NOMO-1 treated with DMSO at 0.1 percent for 48 hours (cell line): ENCODE measurements at regions not wholly inside any gene's neighbourhood (a gene's known extent, or its start where the extent isn't known, plus 50 kb on each side); places are given as distances from the start of the nearest gene placed in this dataset.
"Not testable (repeated sequence)": the region's sequence is repeated elsewhere in the genome, so short reads cannot be mapped to it uniquely, and the experiment has no call there.

ENCODE experiments used
- DNase-seq: peaks from one replicate; lab custom pipeline; 2025; ENCODE audit not compliant: unreplicated experiment; lab: John Stamatoyannopoulos, UW

- DNase-seq = no peak
These were observed 103.6 kb upstream of the EDEM3 start for GRCh38 chr1:184858288-184858687.

DNA sequence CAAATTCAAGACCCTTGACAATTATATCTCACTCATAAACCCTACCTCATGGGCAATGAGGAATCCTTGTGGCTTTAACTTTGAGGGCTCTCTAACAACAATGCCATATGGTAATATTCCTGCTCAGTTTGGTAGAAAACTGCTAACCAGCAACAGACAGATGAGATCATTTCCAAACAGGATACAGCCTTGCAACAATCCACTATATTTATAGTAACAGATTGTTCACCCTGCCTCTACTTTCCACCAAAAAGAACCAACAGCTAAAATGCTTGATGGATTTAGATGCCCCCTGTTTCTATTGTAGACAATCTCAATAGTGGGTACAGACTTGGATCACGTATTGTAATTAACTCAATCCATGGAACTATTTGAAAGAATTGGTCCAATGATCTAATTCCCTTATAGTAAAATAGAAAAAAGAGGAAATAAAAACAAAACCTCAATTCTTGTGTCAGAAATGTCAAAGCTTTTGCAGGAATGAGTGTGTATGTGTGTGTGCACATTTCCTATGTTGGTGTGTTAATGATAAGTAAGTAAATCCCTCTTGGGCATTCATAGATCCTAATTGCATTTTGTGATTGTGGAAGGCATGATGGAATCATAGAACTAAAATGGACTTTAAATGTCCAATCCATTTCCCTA is 100.0 kb upstream of the EDEM3 start:
- DNase-seq = peak; percentile 63

GRCh38 chr1:184854036-184854435 is 99.4 kb upstream of the EDEM3 start:
- no peak for DNase-seq

DNA sequence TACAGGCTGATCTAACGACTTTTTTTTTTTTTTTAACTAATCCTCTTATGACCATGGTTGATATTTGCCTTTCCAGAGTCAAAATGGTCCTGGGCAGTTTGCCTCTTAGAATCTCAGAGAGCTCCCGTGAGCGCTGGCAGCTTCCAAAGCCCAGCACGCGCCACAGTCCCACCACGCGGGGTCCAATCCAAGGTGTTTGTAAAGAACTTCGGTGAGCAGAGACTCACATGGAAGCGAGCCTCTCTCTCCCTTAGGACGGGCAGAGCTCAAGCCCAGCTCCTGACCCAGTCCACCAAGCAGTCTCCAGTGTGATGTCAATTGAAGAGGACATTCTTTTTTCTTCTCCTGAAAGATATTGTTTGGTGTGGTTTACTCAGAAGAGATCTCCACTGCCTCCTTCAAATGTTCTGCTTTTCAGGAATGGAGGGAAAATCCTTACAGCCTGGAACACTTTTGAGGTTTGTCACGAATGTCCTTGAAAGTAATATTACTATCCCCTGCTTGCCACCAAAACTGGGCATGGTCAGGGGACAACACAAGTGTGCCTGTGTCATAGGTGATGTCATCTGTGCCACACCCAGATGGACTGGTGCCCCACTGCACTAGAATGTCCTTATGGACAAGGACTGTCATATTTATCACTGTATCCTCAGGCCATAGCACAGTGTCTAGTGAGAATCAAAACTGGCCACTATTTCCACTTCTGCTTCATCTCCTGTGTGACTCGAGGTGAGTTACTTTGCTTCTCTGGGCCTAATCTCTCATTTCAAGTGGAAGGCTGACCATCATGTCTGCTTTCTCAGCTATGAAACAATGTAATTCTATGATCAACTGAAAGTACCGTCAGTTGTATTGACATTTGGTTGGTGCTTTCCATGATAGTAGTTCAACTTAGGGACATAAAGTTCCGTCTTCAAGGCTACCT is 97.4 kb upstream of the EDEM3 start:
- no peak for DNase-seq

DNA sequence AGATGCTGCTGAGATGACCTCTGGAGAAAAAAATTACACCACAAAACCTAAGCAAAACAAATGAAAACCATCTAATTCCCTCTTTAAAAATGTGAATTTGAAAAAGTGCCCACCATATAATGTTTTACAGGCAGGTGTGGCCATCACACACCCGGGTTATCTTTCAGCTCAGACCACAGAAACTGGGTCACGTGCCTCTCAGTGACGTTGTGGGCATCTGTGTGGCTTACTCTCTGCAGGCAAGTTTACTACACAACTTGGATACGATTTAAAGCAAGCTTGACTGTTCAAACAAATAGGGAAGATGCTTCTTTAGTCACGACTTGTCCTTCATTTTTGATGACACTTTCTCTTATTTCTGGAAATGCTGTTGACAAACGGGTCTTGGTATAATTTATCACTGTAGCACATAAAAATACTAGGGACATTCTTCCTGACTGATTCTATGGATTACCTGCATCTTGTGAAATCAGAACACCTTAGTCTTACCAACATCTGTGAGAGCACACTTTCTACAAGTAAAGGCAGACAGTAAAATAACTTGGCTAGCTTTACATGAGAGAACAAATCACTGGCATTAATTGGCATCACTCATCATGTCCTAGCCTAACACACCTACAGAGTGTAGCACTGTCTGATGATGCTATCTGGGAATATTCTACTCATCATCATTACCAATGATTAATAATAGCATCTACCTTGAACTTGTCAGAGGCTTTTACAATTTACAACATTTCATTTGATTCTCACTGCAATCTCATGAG is 89.3 kb upstream of the EDEM3 start:
- DNase-seq = no peak

GRCh38 chr1:184840596-184840995 is 85.9 kb upstream of the EDEM3 start:
- DNase-seq = no peak

- DNase-seq = peak; percentile 68
These were observed 83.9 kb upstream of the EDEM3 start for GRCh38 chr1:184838504-184838951.

DNA sequence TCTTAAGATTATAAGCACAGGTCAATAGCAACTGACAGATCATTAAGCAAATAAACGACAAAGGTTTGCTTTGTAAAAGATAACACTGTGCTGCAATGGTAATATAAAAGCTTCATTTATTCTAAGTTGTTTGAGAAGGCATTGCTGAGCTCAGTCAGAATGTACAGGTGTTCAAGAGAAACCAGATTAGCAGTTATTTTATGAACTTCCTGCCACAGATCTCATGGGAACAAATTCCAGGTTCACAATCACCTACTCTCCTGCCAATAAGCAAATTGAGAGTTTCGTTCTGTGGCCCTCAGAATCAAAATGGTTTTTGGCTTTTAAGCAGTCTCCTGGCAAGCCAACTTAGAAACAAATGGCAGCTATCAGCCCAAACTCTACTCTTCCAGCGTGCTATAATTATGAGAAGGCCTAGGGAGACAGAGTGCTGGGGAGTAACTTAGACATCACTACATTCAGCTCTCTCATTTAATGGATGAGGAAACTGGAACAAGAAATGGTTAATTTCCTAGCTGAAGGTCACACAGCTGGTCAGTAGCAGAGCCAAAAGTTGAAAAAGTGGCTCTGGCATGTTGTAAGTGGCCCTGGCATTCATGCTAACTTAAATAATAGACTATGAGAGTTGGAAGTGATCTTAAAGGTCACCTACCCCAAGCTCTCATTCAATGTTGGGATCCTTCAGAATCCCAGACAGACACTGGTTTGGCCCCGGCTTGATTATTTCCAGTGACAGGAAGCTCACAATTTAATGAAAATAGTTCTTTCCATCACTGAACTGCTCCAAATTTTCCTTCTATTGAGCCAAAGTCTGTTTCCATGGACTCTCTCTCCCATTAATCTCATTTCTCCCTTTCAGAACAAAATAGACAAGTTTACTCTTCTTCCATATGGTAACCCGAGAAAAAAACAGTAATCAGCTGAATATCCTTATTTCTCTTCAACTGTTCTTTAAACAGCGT is 82.6 kb upstream of the EDEM3 start:
- no peak for DNase-seq

DNA sequence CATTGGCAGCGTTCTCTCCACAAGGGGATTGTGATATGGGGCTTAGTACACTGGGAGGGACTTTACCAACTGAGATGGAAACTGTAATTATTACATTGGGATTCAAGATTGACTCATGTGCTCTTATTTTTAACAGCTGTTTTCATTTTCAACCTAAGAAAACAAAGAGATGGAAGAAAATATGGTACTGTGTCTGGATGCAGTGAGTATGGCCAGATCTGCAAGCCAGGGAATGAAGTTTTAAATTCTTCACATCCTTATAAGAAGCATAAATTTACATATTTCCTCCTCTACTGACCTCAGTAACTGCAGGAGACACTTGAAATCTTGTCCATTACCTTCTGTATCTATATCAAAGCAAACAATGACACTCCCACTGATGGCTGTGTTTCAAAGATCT is 81.5 kb upstream of the EDEM3 start:
- DNase-seq = no peak

GRCh38 chr1:184833994-184834393 is 79.3 kb upstream of the EDEM3 start:
- not testable (repeated sequence) for DNase-seq

GRCh38 chr1:184832517-184832916 is 77.9 kb upstream of the EDEM3 start:
- no peak for DNase-seq

GRCh38 chr1:184829496-184829895 is 74.8 kb upstream of the EDEM3 start:
- not testable (repeated sequence) for DNase-seq

DNA sequence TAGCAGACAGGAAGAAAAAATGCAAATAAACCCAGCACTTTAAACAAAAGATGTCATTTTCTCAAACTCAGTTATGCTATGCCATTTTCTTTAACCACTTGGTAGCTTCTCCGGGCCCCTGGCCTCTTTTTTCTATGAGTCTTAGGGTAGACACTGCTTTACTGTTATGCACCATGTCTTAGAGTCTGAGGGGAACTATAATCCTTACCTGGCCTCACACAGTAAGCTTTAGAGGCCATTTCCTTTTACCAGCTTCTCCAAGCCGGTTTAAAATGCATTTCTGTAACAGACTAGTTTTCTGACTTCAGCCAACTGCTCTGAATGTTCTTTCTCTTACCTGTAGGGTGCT is 73.7 kb upstream of the EDEM3 start:
- no peak for DNase-seq

- no peak for DNase-seq
These were observed 73.1 kb upstream of the EDEM3 start for GRCh38 chr1:184827600-184828368.

DNA sequence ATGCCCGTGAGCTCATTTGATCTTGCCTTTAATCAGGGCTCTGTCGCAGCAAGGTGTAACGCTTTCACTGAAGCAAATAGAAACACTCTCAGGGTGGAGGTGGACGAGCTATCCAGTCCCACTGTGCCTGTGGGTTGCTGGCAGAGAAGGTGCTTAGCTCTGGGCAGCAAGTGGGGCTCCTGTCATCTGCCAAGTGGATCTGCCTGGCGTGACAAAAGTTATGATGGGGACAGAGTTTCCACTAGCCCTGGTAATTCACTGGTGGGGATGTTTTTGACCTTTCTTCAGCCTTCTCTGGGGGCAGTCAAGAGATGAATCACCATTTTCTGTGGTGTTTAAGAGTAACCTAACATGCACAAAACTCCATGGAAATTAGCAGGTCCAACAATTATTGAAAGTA is 71.3 kb upstream of the EDEM3 start:
- DNase-seq = no peak

GRCh38 chr1:184825571-184825970 is 70.9 kb upstream of the EDEM3 start:
- peak; percentile 62 for DNase-seq

GRCh38 chr1:184824691-184825323 is 70.1 kb upstream of the EDEM3 start:
- DNase-seq = peak; percentile 21

- no peak for DNase-seq
These were observed 68.4 kb upstream of the EDEM3 start for GRCh38 chr1:184823080-184823479.

GRCh38 chr1:184822267-184822666 is 67.6 kb upstream of the EDEM3 start:
- DNase-seq = no peak
